OCI-LY1 (cell line): ENCODE measurements at regions not wholly inside any gene's neighbourhood (a gene's known extent, or its start where the extent isn't known, plus 50 kb on each side); places are given as distances from the start of the nearest gene placed in this dataset.

Experiments
- H2AFZ ChIP-seq: fragments of 200-600 bp; sonication (generic), shearing (Covaris generic); 2 replicates; pipeline ENCODE4 v1.6.0; 2014; ENCODE audit warnings: antibody characterized with exemption, mild to moderate bottlenecking, low read length
- H3F3A ChIP-seq: fragments of 200-600 bp; sonication (generic), shearing (Covaris generic); 2 replicates; pipeline ENCODE4 v1.6.0; 2014; ENCODE audit warnings: mild to moderate bottlenecking, antibody characterized with exemption, low read length, moderate library complexity; ENCODE audit not compliant: insufficient read depth
- H3K27ac ChIP-seq: fragments of 200-600 bp; sonication (generic); 2 replicates; pipeline ENCODE4 v1.5.1; 2014; ENCODE audit warnings: low read length, mixed run types, mild to moderate bottlenecking, low read depth; ENCODE audit not compliant: poor library complexity, severe bottlenecking
- H3K27me3 ChIP-seq: fragments of 200-600 bp; sonication (generic); 2 replicates; pipeline ENCODE4 v1.6.0; 2014; ENCODE audit warnings: antibody characterized with exemption, mild to moderate bottlenecking, low read length, moderate library complexity; ENCODE audit not compliant: insufficient read depth
- H3K36me3 ChIP-seq: fragments of 200-600 bp; sonication (generic); 2 replicates; pipeline ENCODE4 v1.6.1; 2014; ENCODE audit warnings: mild to moderate bottlenecking, antibody characterized with exemption, low read length, moderate library complexity, mixed read lengths; ENCODE audit not compliant: insufficient read depth
- H3K4me1 ChIP-seq: fragments of 200-600 bp; sonication (generic); 2 replicates; pipeline ENCODE4 v1.5.1; 2014; ENCODE audit warnings: mild to moderate bottlenecking, low read length, moderate library complexity; ENCODE audit not compliant: insufficient read depth, severe bottlenecking
- H3K4me2 ChIP-seq: fragments of 200-600 bp; sonication (generic), shearing (Covaris generic); 2 replicates; pipeline ENCODE4 v1.6.1; 2014; ENCODE audit warnings: low read length
- H3K4me3 ChIP-seq: fragments of 200-600 bp; sonication (generic); 2 replicates; pipeline ENCODE4 v1.5.1; 2014; ENCODE audit warnings: low read length, low read depth, mild to moderate bottlenecking, mixed read lengths; ENCODE audit not compliant: poor library complexity, severe bottlenecking
- H3K79me2 ChIP-seq: fragments of 200-600 bp; shearing (Covaris generic); 2 replicates; pipeline ENCODE4 v1.6.1; 2016; ENCODE audit warnings: mixed run types, low read length, mixed read lengths; ENCODE audit not compliant: insufficient read depth
- H3K9ac ChIP-seq: fragments of 200-600 bp; sonication (generic), shearing (Covaris generic); 2 replicates; pipeline ENCODE4 v1.6.1; 2014; ENCODE audit warnings: mild to moderate bottlenecking, low read length, mixed read lengths
- H3K9me2 ChIP-seq: fragments of 200-600 bp; sonication (generic), shearing (Covaris generic); 2 replicates; pipeline ENCODE4 v1.6.1; 2014; ENCODE audit warnings: low read depth, mild to moderate bottlenecking, low read length, mixed read lengths
- H3K9me3 ChIP-seq: fragments of 200-600 bp; shearing (Covaris generic); 2 replicates; pipeline ENCODE4 v1.6.1; 2014; ENCODE audit warnings: low read length, mixed read lengths
- H4K20me1 ChIP-seq: fragments of 200-600 bp; sonication (generic), shearing (Covaris generic); 2 replicates; pipeline ENCODE4 v1.6.0; 2016; ENCODE audit warnings: mild to moderate bottlenecking, low read length; ENCODE audit not compliant: insufficient read depth
- CTCF ChIP-seq: fragments of 200-600 bp; sonication (generic), shearing (Covaris generic); IDR thresholded peaks from 2 replicates; pipeline ENCODE4 v1.5.1; 2017; ENCODE audit warnings: mild to moderate bottlenecking, antibody characterized with exemption, low read length, moderate library complexity, mixed read lengths
- EZH2 ChIP-seq: fragments of 200-600 bp; sonication (generic), shearing (Covaris generic); IDR thresholded peaks from 2 replicates; pipeline ENCODE4 v1.8.0; 2017; ENCODE audit warnings: borderline replicate concordance, mixed run types, mild to moderate bottlenecking, antibody characterized with exemption, low read length, moderate library complexity, mixed read lengths

GRCh38 chr20:48164034-48164433 is 378.8 kb upstream of the SULF2 start:
- no peak overlapping the region for H2AFZ ChIP-seq
- no peaks in the 10 kb centered on the region for H3F3A ChIP-seq
- H3K9me2 ChIP-seq = no peaks in the 10 kb centered on the region
- no peaks in the 10 kb centered on the region for H3K9me3 ChIP-seq
- no peak overlapping the region for H3K4me2 ChIP-seq
- no peaks in the 10 kb centered on the region for H3K36me3 ChIP-seq
- no peak for TF ChIP-seq EZH2
- TF ChIP-seq CTCF = no peak
- no peak overlapping the region for H3K27ac ChIP-seq
- H3K4me3 ChIP-seq = no peak overlapping the region
- no peaks in the 10 kb centered on the region for H3K4me1 ChIP-seq
- H3K9ac ChIP-seq = no peak overlapping the region
- no peaks in the 10 kb centered on the region for H3K27me3 ChIP-seq
- no peaks in the 10 kb centered on the region for H3K79me2 ChIP-seq
- no peaks in the 10 kb centered on the region for H4K20me1 ChIP-seq

- no peaks in the 10 kb centered on the region for H3K9me2 ChIP-seq
- H3K9me3 ChIP-seq = no peaks in the 10 kb centered on the region
- H3K4me3 ChIP-seq = no peak overlapping the region
- no peak for TF ChIP-seq CTCF
- no peak for TF ChIP-seq EZH2
- H3K36me3 ChIP-seq = no peaks in the 10 kb centered on the region
- no peaks in the 10 kb centered on the region for H3F3A ChIP-seq
- H4K20me1 ChIP-seq = no peaks in the 10 kb centered on the region
- no peaks in the 10 kb centered on the region for H3K27me3 ChIP-seq
- no peak overlapping the region for H3K9ac ChIP-seq
- H3K27ac ChIP-seq = no peak overlapping the region
- H2AFZ ChIP-seq = no peak overlapping the region
- H3K4me1 ChIP-seq = no peaks in the 10 kb centered on the region
- H3K79me2 ChIP-seq = no peaks in the 10 kb centered on the region
- no peak overlapping the region for H3K4me2 ChIP-seq
These were observed 378.2 kb upstream of the SULF2 start for GRCh38 chr20:48163505-48163904.

- Histone ChIP-seq H2AFZ (no peak overlapping the region), H3K79me2 (no peaks in the 10 kb centered on the region), H3K9ac (no peak overlapping the region), H3K4me1 (no peaks in the 10 kb centered on the region), H3K4me2 (no peak overlapping the region), H4K20me1 (no peaks in the 10 kb centered on the region), H3K4me3 (no peak overlapping the region), H3K36me3 (no peaks in the 10 kb centered on the region), H3K27me3 (no peaks in the 10 kb centered on the region), H3K9me3 (no peaks in the 10 kb centered on the region), H3F3A (no peaks in the 10 kb centered on the region), H3K9me2 (no peaks in the 10 kb centered on the region), H3K27ac (no peak overlapping the region)
- TF ChIP-seq EZH2 (no peak), CTCF (no peak)
These were observed 377.3 kb upstream of the SULF2 start for GRCh38 chr20:48162621-48163020.
